NCI-H460 (cell line): ENCODE measurements at regions not wholly inside any gene's neighbourhood (a gene's known extent, or its start where the extent isn't known, plus 50 kb on each side); places are given as distances from the start of the nearest gene placed in this dataset.

Source experiments
- DNase-seq: peaks from one replicate; pipeline ENCODE4 v3.0.0-alpha.2; 2016; ENCODE audit warnings: low read depth; ENCODE audit errors: extremely low read depth

DNA sequence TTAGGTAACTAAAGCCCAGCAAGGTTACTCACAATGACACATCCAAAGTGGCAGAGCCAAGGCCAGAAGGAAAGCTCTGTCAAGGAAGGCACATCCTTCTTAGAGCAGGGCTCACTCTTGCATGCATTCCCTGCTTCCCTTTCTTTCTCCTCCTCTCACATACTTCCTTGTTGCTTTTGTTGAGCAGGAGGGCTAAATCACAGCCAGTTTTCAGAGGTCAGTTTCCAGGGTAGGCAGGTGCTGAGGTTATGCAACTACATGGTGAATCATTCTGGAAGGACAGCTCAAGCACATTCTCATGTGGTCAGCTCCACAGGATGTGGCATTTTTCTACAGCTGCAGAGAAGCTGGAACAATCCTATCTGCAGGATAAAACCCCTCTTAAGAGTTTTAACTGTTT, 275.6 kb downstream of the ZNF621 start:
- no peak for DNase-seq

DNA sequence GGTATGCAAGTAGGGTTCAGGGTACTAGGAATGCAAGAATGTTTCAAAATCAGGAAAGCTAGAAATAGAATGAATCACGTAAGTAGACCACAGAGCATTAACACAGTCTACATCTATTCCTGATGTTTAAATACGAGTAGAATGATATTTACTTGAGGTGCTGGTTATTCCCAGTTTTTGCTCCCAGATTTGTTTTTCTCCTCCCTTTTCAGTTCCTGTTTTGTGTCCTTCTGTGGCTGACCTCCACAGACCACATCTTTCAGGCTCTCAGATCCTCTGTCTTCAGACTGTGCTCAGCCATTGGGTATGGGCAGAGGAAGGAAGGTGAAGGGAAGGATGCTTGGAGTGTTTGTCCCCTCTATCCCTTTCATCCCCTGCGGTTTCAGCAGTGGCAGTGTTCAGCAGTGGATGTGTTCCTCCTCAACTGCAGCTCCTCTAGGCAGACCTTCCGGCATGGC, 276.6 kb downstream of the ZNF621 start:
- DNase-seq: no peak

DNA sequence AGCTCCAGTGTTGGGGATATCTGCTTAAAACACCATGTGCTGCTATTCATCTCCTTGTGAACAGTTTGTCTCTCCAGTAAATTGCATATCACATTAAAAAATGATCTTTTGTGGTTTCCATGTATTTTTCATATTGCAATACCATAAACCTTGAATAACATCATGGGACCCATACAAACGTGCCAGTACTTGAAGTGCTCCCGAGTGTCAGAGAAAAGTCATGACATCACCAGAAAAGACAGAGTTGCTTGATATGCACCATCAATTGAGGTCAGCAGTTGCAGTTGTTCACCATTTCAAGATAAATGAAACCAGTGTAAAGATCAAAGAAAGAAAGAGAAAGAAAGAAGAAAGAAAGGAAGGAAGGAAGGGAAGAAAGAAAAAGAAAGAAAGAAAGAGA, 278.6 kb downstream of the ZNF621 start:
- DNase-seq: no peak

DNA sequence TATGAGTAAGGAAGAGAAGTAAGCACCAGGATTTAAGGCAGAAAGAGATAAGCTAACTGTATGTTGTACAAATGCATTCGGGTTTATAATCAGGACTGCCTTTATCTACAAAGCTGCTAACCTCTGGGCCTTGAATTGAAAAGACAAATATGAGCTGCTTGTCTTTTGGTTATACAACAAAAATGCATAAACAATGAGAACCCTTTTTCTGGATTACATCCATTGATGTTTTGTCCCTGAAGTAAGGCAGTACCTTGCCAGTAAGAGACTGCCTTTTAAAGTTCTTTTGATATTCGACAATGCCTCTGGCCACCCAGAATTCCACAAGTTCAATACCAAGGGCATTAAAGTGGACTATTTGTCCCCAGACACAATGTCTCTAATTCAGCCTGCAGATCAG, 280.7 kb downstream of the ZNF621 start:
- no peak for DNase-seq

DNA sequence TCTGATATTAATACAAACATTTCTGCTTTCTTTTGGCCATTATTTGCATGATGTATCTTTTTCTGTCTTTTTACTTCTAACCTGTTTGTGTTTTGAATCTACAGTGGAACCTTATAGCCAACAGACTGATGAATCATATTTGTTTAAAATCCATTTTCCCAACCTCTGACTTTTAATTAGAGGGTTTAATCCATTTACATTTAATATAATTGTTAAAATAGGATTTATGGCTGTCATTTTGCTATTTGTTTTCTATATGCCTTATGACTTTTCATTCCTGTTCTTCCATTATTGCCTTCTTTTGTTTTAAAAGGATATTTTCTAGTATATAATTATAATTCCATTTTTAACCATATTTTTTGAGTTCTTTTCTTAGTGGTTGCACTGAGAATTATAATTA, 286.1 kb downstream of the ZNF621 start:
- no peak for DNase-seq

DNA sequence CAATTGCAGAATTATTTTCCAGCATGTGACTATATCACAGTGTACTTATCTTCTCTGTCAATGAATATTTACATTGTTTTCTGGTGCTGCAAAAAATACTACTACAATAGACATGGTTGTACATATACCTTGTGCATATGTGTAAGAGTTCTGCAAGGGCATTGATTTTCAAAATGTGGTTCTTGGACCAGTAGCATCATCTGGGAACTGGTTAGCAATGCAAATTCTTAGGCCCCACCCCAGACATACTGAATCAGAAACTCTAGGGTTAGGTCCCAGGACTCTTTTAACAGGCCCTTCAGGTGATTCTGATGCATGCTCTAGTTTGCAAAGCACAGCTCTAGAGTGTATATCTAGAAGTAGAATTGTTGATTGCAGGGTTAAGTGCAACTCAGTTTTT, 292.3 kb downstream of the ZNF621 start:
- no peak for DNase-seq

DNA sequence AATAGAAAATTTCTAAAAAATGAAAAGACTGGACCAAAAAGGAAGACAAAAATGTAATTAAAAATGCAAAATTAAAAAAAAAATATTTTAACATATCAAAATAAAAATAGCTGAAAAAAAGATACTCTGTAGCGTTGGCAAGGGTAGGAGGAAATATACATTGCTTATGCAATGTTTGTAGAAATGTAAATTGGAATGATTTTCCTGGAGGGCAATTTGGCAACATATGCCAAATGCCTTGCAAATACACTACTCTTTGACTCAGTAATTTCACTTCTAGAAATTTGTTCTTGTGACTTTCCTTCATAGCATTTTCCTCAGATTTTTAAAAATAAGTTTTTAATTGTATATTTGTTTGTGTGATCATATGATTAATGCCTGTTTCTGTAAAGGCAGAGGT, 296.6 kb downstream of the ZNF621 start:
- DNase-seq: no peak

DNA sequence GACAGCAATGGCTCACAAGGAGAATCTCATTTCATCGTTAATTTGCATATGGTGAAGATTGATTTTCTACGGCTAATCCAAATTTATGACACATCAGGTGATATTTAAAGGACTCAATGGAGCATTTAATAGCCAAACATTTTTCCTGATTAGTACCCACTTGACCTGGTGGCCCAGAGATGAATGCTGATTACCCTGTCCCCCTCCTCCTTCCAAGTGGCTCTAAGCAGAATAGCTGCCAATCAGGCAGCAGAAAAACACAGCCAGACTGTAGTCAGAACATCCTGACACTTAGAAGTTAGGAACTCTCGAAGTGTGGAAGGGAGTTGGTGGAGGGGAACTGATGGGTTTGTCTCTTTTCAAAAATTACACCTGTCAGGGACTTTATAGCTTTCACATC, 302.5 kb downstream of the ZNF621 start:
- no peak for DNase-seq

DNA sequence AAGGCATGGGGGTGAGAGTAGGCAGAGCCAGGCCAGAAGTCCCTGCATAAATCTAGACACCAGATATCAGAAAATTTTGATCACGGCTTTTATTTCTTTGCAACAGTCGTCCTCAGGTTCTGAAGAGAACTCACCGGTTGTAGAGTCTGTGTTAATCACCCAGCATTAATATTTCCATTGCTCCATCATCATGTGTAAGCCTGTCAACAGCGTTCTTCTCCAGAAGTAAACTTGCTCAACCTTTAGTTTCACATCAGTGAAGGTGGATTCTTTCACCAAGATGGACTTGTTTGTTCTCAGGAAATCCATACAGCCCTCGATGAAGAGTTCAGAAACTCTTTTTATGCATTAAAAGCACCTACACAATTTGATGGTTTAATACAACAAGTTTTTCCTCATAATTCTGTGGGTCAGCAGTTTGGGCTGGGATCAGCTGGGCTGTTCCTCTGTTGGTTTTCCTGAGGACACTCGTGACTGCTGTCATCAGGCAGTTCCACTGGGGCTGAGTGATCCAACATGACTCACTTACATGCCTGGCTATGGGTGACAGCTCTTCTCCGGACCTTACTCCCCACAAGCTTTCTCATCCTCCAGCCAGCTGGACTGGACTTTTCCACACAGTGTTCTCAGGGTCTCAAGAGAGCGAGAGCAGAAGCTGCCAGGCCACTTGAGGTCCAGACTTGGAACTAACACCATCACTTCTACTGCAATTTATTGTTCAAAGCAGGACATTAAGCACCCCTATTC, 303.4 kb downstream of the ZNF621 start:
- DNase-seq: no peak

DNA sequence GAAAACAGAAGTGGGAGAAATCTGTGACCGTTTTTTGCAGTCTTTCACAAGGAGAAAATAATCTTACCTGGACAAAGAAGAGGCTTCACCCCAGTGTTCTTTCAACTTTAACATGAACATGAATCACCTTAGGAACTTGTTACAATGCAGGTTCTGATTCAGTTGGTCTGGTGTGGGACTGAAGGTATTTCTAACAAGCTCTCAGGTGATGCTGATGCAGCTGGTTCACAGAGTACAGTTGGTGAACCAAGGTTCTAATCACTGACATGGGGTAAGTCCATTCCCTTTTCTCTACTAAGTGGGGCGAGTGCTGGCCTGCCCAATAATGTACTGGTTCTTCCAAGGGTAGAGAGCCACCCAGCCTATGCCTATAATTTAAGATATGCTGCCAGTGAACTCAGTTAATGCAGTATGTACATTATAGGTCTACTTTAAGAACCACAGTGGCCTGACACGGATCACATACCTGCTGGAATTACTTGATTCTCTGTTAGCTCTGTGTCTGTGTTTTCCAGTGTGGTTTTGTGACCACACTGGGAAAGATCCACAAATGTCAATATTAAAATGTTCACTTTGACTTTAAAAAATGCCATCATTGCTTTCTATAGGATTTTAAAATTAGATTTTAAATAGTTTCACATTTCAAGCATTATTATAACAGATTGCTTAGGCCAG, 304.1 kb downstream of the ZNF621 start:
- no peak for DNase-seq

DNA sequence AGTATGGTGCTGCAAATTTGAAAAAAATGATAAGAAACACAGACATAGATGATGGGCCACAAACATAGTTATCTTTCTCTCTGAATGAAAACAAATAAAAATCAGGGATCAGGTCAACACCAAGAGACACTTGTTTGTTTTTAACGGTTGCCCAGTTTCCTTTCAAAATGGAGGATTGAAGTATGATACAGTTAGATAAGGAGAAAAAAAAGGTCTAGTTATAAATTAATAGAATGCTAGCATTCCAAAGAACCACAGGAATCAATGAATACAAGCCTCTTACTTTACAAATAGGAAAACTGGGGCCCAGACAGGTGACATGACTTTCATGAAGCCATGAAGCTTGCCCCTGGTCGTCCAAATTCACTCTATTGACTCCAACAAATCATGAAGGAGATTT, 305.1 kb downstream of the ZNF621 start:
- DNase-seq: no peak

DNA sequence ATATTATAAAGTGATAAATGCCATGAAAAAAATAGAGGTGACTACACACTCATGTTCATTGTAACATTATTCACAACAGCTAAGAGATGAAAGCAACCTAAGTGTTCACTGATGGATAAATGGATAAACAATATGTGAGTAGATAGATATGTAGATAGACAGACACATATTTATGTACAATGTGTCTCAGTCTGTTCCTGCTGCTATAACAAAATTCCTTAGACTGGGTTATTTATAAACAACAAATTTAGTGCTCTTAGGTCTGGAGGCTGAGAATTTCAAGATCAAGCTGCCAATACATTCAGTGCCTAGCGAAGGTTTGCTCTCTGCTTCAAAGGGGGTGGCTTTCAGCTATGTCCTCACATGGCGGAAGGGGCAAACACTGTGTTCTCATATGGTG, 312.5 kb downstream of the ZNF621 start:
- DNase-seq: no peak

DNA sequence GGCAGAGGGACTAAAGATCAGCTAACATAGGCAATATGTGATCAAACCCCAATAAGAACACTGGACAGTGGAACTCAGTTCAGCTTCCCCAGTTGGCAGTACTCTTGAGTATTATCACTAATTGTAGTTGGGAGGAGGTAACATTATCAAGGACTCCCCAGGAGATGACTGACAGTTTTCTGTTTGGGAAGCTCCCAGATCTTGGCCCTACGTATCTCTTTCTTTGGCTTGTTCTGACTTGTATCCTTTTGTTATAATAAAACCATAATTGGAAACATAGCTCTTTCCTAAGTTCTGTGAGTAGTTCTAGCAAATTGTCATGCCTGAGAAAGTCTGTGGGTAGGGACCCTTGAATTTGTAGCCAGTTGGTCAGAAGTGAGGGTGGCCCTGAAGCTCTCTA, 316.4 kb downstream of the ZNF621 start:
- DNase-seq: no peak

DNA sequence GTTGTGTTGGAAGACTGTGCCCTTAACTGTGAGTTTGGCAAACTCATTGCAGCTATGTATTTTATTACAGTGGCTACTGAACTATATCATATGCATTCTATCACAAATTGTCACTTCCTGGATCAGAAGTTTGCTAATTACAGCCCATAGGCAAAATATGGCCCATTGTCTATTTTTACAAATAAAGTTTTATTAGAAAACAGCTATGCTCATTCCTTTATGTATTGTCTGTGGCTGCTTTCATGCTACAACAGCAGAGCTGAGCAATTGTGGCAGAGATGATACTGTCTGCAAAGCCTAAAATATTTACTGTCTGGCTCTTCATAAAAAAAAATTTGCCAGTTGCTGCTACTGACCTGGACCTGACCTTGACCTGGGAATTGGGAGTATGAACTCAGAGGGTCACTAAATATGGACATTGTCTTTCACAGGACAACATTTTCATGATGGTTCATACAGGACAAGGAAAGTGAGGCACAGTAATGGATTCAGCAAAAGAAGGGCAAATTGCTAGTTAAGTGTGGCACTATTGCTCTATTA, 316.9 kb downstream of the ZNF621 start:
- no peak for DNase-seq

DNA sequence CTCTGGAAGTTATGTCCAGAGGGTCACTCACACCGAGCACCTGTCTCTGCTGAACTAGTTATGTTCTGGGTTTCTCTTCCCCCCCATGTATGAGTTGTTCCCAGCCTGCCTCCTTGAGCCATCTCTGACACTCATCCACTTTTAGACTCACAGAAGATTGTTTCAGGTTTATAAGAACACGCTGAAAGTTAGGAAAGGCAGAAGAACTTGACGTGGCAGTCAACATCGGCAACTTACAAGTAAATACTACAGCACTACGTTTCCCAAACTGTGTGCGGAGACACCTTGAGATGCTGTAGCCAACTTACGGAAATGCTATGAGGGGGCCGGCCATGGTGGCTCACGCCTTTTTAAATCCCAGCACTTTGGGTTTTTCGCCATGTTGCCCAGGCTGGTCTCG, 318.0 kb downstream of the ZNF621 start:
- DNase-seq: no peak

DNA sequence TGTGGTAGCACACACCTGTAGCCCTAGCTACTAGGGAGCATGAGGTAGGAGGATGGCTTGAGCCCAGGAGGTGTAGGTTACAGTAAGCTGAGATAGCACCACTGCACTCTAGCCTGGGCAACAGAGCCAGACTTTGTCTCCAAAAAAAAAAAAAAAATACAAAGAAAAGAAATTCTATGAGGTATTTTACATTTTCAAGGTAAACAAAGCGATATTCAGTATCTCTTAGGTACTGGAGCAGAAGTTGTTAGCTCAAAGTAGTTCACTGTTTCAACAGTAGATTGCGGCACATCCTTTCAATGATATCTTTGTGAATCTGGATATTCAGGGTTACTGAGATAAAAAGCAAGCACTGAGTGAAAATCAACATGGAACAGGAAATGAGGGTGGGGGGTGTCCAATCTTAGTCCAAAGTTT, 318.5 kb downstream of the ZNF621 start:
- no peak for DNase-seq

DNA sequence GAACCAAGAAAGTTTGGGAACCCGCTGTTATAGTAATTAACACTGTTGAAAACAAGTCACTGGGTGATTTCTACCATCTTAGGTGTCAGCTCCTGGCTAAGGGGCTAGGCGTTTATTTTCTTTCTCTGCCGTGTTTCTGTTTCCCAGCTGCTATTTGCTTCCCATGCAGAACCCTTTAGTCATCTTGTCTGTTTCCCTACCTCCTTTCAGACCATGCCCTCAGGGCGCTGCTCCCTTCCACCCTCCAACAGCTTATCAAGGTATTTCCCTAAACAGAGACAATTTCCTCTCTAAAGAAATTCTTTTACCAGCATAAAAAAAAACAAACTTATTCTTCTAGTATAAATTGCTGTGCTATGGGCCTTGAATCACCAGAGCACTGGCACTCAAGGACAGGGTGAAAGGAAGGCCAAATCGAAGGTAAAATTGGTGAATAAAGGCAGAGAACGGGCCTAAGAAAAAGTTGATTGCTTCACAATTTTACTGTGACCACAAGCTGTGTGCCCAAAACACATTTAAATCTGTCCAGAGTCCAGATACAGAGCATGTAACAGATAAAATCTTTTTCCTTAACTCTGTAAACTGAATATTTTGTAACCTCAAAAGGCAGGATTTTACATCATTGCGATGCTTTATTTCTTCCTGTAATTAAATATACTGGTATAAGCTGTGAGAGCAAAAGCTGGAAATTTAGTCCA, 319.2 kb downstream of the ZNF621 start:
- no peak for DNase-seq

DNA sequence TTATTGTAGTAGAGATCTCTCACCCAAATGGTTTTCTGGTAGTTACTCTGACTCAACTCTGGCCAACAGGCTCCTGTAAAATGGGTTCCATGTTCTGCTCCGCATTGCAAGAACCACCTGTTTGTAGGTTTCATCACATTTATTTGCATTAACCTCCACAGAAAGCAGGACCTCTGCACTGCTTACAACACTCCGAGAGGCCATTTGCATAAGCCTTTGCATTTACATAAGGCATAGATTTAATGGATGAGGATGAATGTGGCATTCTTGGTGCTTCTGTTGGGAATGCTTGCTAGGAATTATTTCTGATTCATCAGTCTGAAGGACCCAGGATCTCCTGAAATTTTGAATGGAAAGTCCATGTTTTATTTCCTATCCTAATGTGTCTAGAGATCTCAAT, 320.1 kb downstream of the ZNF621 start:
- DNase-seq: no peak

DNA sequence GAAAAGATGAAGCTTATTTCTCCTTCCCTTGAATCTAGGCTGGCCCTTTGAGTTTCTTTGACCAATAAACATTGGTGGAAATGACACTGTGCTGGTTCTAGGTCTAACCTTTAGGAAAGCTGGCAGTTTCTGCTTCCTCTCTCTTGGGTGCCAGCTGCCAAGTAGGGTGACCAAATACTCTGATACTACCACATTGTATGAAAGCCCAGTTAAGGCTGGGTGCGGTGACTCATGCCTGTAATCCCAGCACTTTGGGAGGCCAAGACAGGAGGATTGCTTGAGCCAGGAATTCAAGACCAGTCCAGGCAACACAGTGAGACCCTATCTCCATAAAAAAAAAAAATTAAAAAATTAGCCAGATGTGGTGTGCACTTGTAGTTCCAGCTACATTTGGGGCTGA, 320.7 kb downstream of the ZNF621 start:
- DNase-seq: no peak

DNA sequence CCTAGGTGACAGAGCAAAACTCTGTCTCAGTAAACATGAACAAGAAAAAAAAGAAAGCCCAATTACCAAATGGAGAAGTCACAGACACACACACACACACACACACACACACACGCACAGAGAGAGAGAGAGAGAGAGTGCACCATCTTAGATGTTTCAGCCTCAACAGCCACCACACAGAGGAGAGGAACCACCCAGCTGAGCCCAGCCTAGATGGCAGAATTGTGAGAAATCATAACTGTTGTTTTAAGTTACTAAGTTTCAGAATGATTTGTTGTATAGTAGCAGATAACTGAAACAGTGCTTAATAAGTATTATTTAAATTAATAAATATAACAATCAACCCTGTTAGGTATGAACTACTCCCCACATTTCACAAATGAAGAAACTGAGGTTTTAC, 321.2 kb downstream of the ZNF621 start:
- no peak for DNase-seq

DNA sequence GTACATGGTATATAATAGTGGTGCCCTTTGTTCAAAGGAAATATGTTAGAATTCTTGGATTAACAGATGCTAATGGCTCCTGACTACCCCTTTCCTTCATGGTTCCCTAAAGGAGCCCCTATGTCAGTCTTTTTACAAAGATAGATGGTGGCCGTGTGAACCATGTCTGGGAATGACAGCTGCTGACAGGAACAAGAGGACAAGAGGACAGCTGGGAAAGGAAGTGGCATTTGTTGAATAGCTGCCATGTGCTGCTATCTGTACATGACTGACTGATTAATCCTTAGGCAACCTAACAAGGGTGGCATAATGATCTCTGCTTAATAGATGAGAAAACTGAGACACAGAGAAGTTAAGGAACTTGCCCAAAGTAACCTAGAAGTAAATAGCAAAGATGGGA, 321.7 kb downstream of the ZNF621 start:
- no peak for DNase-seq

DNA sequence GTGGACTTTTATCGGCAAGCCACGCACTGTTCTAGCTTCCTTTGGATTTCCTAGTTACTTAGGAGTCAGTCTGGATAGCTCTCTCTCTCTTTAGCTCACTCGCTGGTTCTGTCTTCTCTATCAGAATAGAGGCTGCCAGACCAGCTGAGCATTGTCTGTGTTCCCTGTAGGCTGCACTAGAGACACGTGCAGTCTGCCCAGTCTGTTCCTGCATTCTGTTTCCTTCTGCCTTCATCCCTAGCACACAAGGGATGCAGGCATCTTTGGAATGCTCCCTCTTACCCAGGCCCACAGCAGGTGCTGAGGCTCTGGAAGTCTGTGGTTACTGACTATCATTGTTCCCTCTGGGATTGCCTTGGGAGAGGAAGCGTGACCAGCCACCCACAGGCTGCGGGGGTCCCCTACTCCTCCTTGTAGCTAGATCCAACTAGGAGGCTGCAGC, 322.8 kb downstream of the ZNF621 start:
- DNase-seq: no peak
